Lower lobe of right lung (tissue), 2 donors: ENCODE measurements at regions not wholly inside any gene's neighbourhood (a gene's known extent, or its start where the extent isn't known, plus 50 kb on each side); places are given as distances from the start of the nearest gene placed in this dataset.

Experiments
- ATAC-seq, 2 donors: fragments of 200-7000 bp; cut with Tn5 transposase; one replicate each; pipeline ENCODE4 v1.9.1; 2020 to 2022; ENCODE audit warnings: mild to moderate bottlenecking in 2 of 2, moderate library complexity in 2 of 2
- DNase-seq: peaks from one replicate; pipeline ENCODE4 v3.0.0-alpha.2; 2020
- H3K27ac ChIP-seq: fragments of 200-600 bp; one replicate; pipeline ENCODE4 v1.8.0; 2022
- H3K27me3 ChIP-seq: fragments of 200-600 bp; one replicate; pipeline ENCODE4 v1.8.0; 2022; ENCODE audit warnings: low read depth
- H3K36me3 ChIP-seq: fragments of 200-600 bp; one replicate; pipeline ENCODE4 v1.8.0; 2022; ENCODE audit warnings: mild to moderate bottlenecking
- H3K4me1 ChIP-seq: fragments of 200-600 bp; one replicate; pipeline ENCODE4 v1.8.0; 2022
- H3K4me3 ChIP-seq: fragments of 200-600 bp; one replicate; pipeline ENCODE4 v1.8.0; 2022; ENCODE audit warnings: mild to moderate bottlenecking
- H3K9me3 ChIP-seq: fragments of 200-600 bp; one replicate; pipeline ENCODE4 v1.8.0; 2022
- CTCF ChIP-seq: fragments of 200-600 bp; IDR thresholded peaks from one replicate; pipeline ENCODE4 v1.8.0; 2022; ENCODE audit warnings: antibody characterized with exemption, mild to moderate bottlenecking
- intact Hi-C: fragments of 100-400 bp; cut with DNase I; formaldehyde crosslinking; loops from one replicate; pipeline ENCODE4 v1.11.0; 2022
- donor health status: DM: no; HTN: yes; CAD: no; lungs with severe emphysema.

- Histone ChIP-seq H3K36me3 (no peaks in the 10 kb centered on the region), H3K4me3 (no peak overlapping the region), H3K9me3 (no peaks in the 10 kb centered on the region), H3K27me3 (no peaks in the 10 kb centered on the region), H3K27ac (no peak overlapping the region), H3K4me1 (no peaks in the 10 kb centered on the region)
- intact Hi-C loops, result no loop called here
- ATAC-seq (no peak), DNase-seq (no peak)
- TF ChIP-seq CTCF, result no peak
Observed at GRCh38 chrX:20952180-20952579, 422.0 kb upstream of the CNKSR2 start.

DNA sequence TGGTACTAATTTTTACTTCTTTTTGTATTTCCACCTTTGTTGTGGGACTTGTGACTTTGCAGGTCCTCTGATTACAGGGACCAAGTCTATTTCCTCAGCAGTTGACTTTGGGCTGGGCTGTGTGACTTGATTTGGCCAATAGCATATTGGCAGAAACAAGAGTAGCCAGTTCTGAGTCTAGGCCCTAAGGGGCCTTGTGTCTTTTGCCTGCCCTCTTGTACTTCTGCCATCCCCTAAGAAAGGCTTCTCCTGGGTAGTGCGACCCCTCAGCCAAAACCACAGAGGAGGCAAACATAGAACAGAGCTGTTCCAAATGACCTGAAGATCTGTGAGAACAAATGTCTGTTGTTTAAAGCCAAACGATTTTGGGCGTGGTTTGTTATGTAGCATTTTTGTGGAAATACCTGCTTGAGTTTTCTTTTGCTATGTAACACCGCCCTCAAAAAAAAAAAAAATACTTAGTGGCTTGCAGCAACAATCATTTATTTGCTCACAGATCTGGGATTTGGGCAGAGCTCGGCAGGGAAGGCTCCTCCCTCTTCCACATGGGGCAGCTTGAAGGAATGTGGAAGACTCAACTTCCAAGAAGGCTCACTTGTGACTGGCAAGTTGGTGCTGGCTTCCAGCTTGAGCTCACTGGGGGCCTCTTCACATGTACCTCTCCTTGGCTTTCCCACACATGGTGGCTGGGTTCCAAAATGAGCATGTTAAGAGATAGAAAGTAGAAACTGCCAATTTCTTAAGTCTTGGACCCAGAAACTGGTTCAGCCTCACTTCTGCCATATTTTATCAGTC lies 423.0 kb upstream of the CNKSR2 start:
- no peaks in the 10 kb centered on the region for H3K4me1 ChIP-seq
- H3K27me3 ChIP-seq, result no peaks in the 10 kb centered on the region
- TF ChIP-seq CTCF, result no peak
- no peak overlapping the region for H3K4me3 ChIP-seq
- H3K27ac ChIP-seq, result no peak overlapping the region
- H3K36me3 ChIP-seq, result no peaks in the 10 kb centered on the region
- no peak for ATAC-seq
- H3K9me3 ChIP-seq, result no peaks in the 10 kb centered on the region
- intact Hi-C loops, result no loop called here
- DNase-seq, result no peak

GRCh38 chrX:20947411-20947912 lies 426.8 kb upstream of the CNKSR2 start:
- Histone ChIP-seq H3K27ac (no peak overlapping the region), H3K4me1 (no peaks in the 10 kb centered on the region), H3K4me3 (no peak overlapping the region), H3K9me3 (no peaks in the 10 kb centered on the region), H3K36me3 (no peaks in the 10 kb centered on the region), H3K27me3 (no peaks in the 10 kb centered on the region)
- intact Hi-C loops, result no loop called here
- TF ChIP-seq CTCF, result no peak
- ATAC-seq, result no peak
- DNase-seq, result no peak

DNA sequence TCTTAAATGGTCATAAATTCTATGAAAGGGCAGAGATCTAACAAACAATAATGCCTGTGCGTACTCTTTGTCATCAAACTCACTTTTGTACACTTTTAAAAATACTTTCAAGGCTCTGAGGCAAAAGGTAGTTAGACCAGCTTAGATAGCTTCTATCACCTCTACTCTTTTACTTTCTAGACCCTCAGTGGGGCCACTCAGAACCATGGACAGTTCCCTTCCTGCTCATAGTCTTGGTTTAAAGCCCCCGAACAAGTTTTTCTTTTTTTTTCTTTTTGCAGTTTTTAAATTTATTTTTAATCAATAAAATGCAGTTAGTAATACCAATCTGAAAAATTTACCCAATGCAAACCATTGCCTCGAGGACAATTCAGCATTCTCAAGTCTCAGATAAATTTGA lies 460.5 kb upstream of the CNKSR2 start:
- Histone ChIP-seq H3K27me3 (no peaks in the 10 kb centered on the region), H3K9me3 (no peaks in the 10 kb centered on the region), H3K4me1 (no peaks in the 10 kb centered on the region), H3K36me3 (no peaks in the 10 kb centered on the region), H3K4me3 (no peak overlapping the region), H3K27ac (no peak overlapping the region)
- DNase-seq (no peak), ATAC-seq (no peak)
- no peak for TF ChIP-seq CTCF
- intact Hi-C loops, result no loop called here

GRCh38 chrX:20906571-20906970 lies 467.6 kb upstream of the CNKSR2 start:
- Histone ChIP-seq H3K27me3 (no peaks in the 10 kb centered on the region), H3K27ac (no peak overlapping the region), H3K36me3 (no peaks in the 10 kb centered on the region), H3K9me3 (no peaks in the 10 kb centered on the region), H3K4me3 (no peak overlapping the region), H3K4me1 (no peaks in the 10 kb centered on the region)
- intact Hi-C loops, result no loop called here
- no peak for TF ChIP-seq CTCF
- ATAC-seq, result no peak
- no peak for DNase-seq
